GM19351 (cell line): ENCODE measurements at regions not wholly inside any gene's neighbourhood (a gene's known extent, or its start where the extent isn't known, plus 50 kb on each side); places are given as distances from the start of the nearest gene placed in this dataset.

Experiments
- ATAC-seq: cut with Tn5 transposase; IDR thresholded peaks from one replicate; pipeline ENCODE4 v1.9.1; 2021; ENCODE audit warnings: mild to moderate bottlenecking, moderate library complexity; ENCODE audit not compliant: unreplicated experiment

- no peak for ATAC-seq
These were observed 650.9 kb downstream of the CDH11 start for GRCh38 chr16:64470916-64471315.

- no peak for ATAC-seq
These were observed 651.8 kb downstream of the CDH11 start for GRCh38 chr16:64469906-64470702.

GRCh38 chr16:64469351-64469750 lies 652.5 kb downstream of the CDH11 start:
- no peak for ATAC-seq

GRCh38 chr16:64468515-64469090 lies 653.3 kb downstream of the CDH11 start:
- ATAC-seq: no peak

GRCh38 chr16:64459821-64460220 lies 662.0 kb downstream of the CDH11 start:
- ATAC-seq: no peak

GRCh38 chr16:64459402-64459801 lies 662.5 kb downstream of the CDH11 start:
- no peak for ATAC-seq

GRCh38 chr16:64455275-64455674 lies 666.6 kb downstream of the CDH11 start:
- no peak for ATAC-seq

- ATAC-seq: no peak
These were observed 668.2 kb downstream of the CDH11 start for GRCh38 chr16:64453646-64454045.

- ATAC-seq: no peak
These were observed 669.4 kb downstream of the CDH11 start for GRCh38 chr16:64452446-64452845.

GRCh38 chr16:64450177-64450576 lies 671.7 kb downstream of the CDH11 start:
- ATAC-seq: no peak

- ATAC-seq: no peak
These were observed 672.4 kb downstream of the CDH11 start for GRCh38 chr16:64449506-64449905.

- ATAC-seq: no peak
These were observed 676.2 kb downstream of the CDH11 start for GRCh38 chr16:64445649-64446048.

- ATAC-seq: no peak
These were observed 676.6 kb downstream of the CDH11 start for GRCh38 chr16:64445245-64445644.

GRCh38 chr16:64440421-64440831 lies 681.4 kb downstream of the CDH11 start:
- ATAC-seq: no peak

GRCh38 chr16:64440005-64440404 lies 681.9 kb downstream of the CDH11 start:
- ATAC-seq: no peak

GRCh38 chr16:64437706-64438324 lies 684.0 kb downstream of the CDH11 start:
- ATAC-seq: no peak

- no peak for ATAC-seq
These were observed 687.3 kb downstream of the CDH11 start for GRCh38 chr16:64434526-64435069.

GRCh38 chr16:64428463-64429113 lies 693.3 kb downstream of the CDH11 start:
- no peak for ATAC-seq

GRCh38 chr16:64426131-64426666 lies 695.7 kb downstream of the CDH11 start:
- ATAC-seq: no peak

- no peak for ATAC-seq
These were observed 696.5 kb downstream of the CDH11 start for GRCh38 chr16:64425381-64425780.

- no peak for ATAC-seq
These were observed 699.6 kb downstream of the CDH11 start for GRCh38 chr16:64422259-64422658.
